GM12864 (cell line): ENCODE measurements at regions not wholly inside any gene's neighbourhood (a gene's known extent, or its start where the extent isn't known, plus 50 kb on each side); places are given as distances from the start of the nearest gene placed in this dataset.

ENCODE experiments used
- DNase-seq: peaks from one replicate; pipeline ENCODE4 v3.0.0-alpha.2; 2011; ENCODE audit warnings: low read depth
- H3K4me3 ChIP-seq: 2 replicates; pipeline ENCODE4 v1.5.1; 2011; ENCODE audit warnings: mild to moderate bottlenecking, low read depth, low read length, control low read depth
- TF ChIP-seq, protein P1 (sequence below): IDR thresholded peaks from 2 replicates; pipeline ENCODE4 v1.5.1; 2011; ENCODE audit warnings: low read depth, mild to moderate bottlenecking, moderate library complexity, low read length, control low read depth, inconsistent platforms; ENCODE audit errors: missing control alignments

DNA sequence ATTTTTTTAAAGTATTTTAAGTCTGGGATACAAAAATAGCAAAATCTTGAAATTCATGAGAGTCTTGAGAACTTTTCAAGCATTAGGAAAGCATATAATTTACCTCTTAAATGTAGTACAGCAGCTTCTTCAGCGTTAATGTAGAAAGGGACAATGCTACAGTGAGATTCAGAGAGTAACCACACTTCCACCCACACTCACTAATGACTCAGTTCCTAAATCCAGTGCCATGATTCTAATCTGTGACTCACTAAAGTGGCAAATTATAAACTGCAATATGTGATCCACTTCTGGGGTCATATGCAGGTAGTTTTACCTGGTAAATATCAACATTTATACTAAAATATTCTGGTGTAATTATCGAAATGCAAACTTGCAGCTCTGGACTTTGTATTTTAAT lies 434.5 kb upstream of the TUSC1 start:
- no peak overlapping the region for H3K4me3 ChIP-seq
- no peak for DNase-seq
- TF ChIP-seq, protein P1, sequence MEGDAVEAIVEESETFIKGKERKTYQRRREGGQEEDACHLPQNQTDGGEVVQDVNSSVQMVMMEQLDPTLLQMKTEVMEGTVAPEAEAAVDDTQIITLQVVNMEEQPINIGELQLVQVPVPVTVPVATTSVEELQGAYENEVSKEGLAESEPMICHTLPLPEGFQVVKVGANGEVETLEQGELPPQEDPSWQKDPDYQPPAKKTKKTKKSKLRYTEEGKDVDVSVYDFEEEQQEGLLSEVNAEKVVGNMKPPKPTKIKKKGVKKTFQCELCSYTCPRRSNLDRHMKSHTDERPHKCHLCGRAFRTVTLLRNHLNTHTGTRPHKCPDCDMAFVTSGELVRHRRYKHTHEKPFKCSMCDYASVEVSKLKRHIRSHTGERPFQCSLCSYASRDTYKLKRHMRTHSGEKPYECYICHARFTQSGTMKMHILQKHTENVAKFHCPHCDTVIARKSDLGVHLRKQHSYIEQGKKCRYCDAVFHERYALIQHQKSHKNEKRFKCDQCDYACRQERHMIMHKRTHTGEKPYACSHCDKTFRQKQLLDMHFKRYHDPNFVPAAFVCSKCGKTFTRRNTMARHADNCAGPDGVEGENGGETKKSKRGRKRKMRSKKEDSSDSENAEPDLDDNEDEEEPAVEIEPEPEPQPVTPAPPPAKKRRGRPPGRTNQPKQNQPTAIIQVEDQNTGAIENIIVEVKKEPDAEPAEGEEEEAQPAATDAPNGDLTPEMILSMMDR, result no peak

GRCh38 chr9:26086396-26086795 lies 408.2 kb upstream of the TUSC1 start:
- no peak overlapping the region for H3K4me3 ChIP-seq
- DNase-seq, result no peak
- TF ChIP-seq, protein P1, result no peak

DNA sequence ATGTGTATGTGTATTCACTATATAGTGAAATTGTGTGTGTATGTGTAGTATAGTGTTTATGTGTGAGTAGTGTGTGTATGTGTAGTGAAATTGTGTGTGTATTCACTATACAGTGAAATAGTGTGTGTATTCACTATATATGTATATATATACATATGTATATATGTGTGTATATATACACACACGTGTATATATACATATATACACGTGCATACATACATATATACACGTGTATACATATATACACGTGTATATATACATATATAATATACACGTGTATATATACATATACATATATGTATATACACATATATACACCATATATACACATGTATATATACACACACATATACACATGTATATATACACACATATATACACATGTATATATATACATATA lies 403.6 kb upstream of the TUSC1 start:
- H3K4me3 ChIP-seq, result no peak overlapping the region
- DNase-seq, result no peak
- TF ChIP-seq, protein P1, result no peak

- no peak for DNase-seq
- TF ChIP-seq, protein P1, result no peak
- no peak overlapping the region for H3K4me3 ChIP-seq
Observed at GRCh38 chr9:26078706-26079105, 400.5 kb upstream of the TUSC1 start.

DNA sequence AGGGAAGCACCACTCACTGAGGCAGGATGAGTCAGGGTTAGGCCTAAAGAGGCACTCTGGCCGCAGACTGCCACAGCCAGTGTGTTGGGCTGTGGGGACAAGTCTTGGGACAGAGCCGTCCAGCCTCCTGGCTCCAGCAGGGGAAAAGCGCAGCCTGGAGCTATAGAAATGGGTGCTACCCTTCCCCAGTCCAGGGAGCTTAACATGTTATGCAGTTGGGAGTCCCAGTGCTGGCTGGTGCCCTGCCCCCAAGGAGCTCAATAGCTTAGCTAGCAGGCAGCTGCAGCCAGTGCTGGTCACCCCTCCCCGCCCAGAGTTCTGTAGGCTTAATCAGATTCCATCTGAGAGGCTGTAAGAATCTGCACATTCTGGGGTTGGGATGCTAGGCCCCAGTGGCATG lies 399.6 kb upstream of the TUSC1 start:
- TF ChIP-seq, protein P1, result no peak
- no peak for DNase-seq
- no peak overlapping the region for H3K4me3 ChIP-seq

DNA sequence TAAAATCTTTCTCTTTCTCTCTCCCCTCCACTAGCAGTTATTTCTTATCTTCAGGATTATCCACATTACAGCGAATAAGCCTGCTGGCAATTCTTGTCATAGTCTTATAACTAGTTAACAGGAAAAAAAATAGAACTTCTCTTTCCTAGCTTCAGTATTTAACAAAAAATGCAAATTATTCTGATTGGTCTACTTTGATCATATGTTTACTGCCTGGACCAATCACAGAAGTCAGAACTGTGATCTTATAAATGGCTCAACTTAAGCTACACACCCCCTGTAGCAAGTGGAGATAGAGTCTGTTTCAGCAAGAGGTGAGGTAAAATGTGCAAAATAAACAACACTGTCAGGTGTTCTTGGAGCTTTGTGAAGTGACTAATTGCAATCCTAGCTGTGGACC lies 389.4 kb upstream of the TUSC1 start:
- TF ChIP-seq, protein P1, result no peak
- no peak for DNase-seq
- no peak overlapping the region for H3K4me3 ChIP-seq

DNA sequence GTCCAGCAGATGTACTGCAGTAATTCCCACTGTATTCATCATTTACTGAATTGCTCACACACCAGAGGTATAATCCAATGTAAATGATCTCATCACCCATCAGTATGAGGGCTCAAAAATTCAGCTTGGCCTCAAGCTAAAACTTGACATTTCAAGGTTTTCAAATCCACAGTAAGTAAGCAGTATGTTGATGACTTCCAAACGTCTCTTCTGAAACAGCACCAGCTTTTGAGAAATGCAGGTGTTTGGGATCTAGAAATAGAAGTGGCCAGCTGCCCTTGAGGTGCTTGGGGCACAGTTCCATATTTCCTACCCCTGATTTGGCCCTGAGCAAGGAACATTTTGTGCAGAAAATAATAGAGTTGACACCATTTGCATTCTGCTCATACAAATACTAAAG lies 388.0 kb upstream of the TUSC1 start:
- TF ChIP-seq, protein P1, result no peak
- no peak overlapping the region for H3K4me3 ChIP-seq
- no peak for DNase-seq
